Body of pancreas (tissue), 4 donors: ENCODE measurements at regions not wholly inside any gene's neighbourhood (a gene's known extent, or its start where the extent isn't known, plus 50 kb on each side); places are given as distances from the start of the nearest gene placed in this dataset.
A peak's percentile ranks its signal among the peaks of the same experiment; 100 is the strongest.

Experiments
- ATAC-seq: fragments of 150-250 bp; one replicate; pipeline ENCODE4 v1.9.1; 2016
- DNase-seq, 4 donors: peaks; one replicate each; pipeline ENCODE4 v3.0.0-alpha.2; 2019
- H3K27ac ChIP-seq, 4 donors: fragments of 200-600 bp; sonication (generic); 1 replicate in 3 of 4; 2 replicates in 1 of 4; pipeline versions ENCODE4 v1.5.1 to v1.6.1; 2016 to 2019; ENCODE audit warnings: mild to moderate bottlenecking in 1 of 4, mixed read lengths in 1 of 4, moderate library complexity in 1 of 4
- H3K27me3 ChIP-seq, 2 donors: fragments of 200-600 bp; sonication (generic); one replicate each; pipeline ENCODE4 v1.6.0; 2016; ENCODE audit warnings: mild to moderate bottlenecking in 1 of 2
- H3K36me3 ChIP-seq, 2 donors: fragments of 200-600 bp; sonication (generic); replicated peaks in 1 of 2; 2 replicates each; pipeline ENCODE4 v1.5.1; 2016; ENCODE audit warnings: low read depth in 2 of 2; ENCODE audit not compliant: insufficient read depth in 1 of 2
- H3K4me1 ChIP-seq: fragments of 200-600 bp; sonication (generic); one replicate; pipeline ENCODE4 v1.6.0; 2016
- H3K4me3 ChIP-seq, 2 donors: fragments of 200-600 bp; sonication (generic); 1 replicate in 1 of 2; 2 replicates in 1 of 2; pipeline ENCODE4 v1.5.1; 2016 to 2019
- H3K9me3 ChIP-seq, 3 donors: fragments of 200-600 bp; sonication (generic); 1 replicate in 2 of 3; 2 replicates in 1 of 3; pipeline ENCODE4 v1.5.1; 2016
- POLR2A ChIP-seq, 3 donors: fragments of 450-650 bp; IDR thresholded peaks; one replicate each; pipeline ENCODE4 v1.6.1; 2016; ENCODE audit warnings: antibody characterized with exemption in 3 of 3, mild to moderate bottlenecking in 2 of 3
- WGBS, 2 donors: methylation state at CpG; one replicate each; pipeline ENCODE4 v1.1.5; 2017; 5-methylcytosine and 5-hydroxymethylcytosine counted together
- intact Hi-C: fragments of 100-400 bp; cut with DNase I; formaldehyde crosslinking; loops from one replicate; pipeline ENCODE4 v1.15.1; 2023
- TF ChIP-seq, protein P1 (sequence below), 7 experiments: fragments of 450-650 bp in 4 of 7; fragments of 200-600 bp in 3 of 7; sonication (generic) in 3 of 7; IDR thresholded peaks; one replicate each; pipeline ENCODE4 v1.5.1; 2016 to 2019; ENCODE audit warnings: antibody characterized with exemption in 7 of 7

DNA sequence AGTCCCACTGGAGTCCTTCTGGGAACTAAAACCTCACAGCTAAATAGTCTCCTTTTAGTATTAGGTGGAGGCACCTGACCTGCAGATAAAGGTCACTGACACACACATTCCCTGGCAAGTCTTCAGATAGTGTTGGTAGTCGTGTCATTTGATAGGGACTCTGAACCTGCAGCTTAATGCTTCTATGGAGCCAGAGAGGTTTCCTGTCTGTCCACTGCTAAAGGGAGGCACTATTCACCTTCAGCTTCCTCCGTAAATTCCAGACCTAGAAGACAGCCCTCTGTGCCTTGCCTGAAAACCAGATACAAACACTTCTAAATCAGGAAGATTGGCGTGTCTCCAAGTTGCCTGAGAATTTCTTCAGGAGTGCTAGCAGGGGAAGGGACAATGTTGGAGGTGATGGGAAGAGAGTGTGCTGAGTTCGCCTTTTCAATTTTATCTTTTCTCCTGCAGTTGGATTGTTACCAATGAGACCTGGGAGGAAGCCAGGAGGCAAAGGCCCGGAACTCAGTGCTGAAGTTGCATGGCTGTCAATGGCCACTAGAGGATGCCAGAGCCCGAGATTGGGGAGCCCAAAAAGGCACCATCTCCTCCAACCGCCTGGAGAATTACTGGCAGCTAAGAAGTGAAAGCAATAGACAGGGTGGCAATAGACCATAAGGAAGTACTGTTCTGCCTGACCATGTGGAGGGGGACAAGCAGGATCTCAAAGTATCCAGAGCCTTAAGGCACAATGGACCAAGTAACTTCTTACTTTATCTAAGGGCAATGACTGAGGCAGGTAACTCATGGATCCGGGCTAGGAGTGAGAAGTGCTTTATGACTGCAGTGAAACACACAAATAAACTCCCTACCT lies 81.6 kb upstream of the SCAF11 start:
- ATAC-seq (peak; percentile 90), DNase-seq (peak; percentile 77 to 79 (median 78))
- no peak for TF ChIP-seq POLR2A (IDR thresholded peaks at IDR 0.05)
- TF ChIP-seq, protein P1, sequence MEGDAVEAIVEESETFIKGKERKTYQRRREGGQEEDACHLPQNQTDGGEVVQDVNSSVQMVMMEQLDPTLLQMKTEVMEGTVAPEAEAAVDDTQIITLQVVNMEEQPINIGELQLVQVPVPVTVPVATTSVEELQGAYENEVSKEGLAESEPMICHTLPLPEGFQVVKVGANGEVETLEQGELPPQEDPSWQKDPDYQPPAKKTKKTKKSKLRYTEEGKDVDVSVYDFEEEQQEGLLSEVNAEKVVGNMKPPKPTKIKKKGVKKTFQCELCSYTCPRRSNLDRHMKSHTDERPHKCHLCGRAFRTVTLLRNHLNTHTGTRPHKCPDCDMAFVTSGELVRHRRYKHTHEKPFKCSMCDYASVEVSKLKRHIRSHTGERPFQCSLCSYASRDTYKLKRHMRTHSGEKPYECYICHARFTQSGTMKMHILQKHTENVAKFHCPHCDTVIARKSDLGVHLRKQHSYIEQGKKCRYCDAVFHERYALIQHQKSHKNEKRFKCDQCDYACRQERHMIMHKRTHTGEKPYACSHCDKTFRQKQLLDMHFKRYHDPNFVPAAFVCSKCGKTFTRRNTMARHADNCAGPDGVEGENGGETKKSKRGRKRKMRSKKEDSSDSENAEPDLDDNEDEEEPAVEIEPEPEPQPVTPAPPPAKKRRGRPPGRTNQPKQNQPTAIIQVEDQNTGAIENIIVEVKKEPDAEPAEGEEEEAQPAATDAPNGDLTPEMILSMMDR (IDR thresholded peaks at IDR 0.05) = peak; percentile 48 to 95 (median 89)
- intact Hi-C loops = no loop called here
- H3K4me1 ChIP-seq = peaks cover 9% of the 10 kb centered on the region
- no peaks in the 10 kb centered on the region for H3K36me3 ChIP-seq
- 30 to 31% methylated on average over 8 of the region's 8 CpGs for WGBS, 2 donors
- no peak overlapping the region for H3K4me3 ChIP-seq
- no peaks in the 10 kb centered on the region for H3K27me3 ChIP-seq
- no peak overlapping the region for H3K27ac ChIP-seq
- H3K9me3 ChIP-seq = no peaks in the 10 kb centered on the region

DNA sequence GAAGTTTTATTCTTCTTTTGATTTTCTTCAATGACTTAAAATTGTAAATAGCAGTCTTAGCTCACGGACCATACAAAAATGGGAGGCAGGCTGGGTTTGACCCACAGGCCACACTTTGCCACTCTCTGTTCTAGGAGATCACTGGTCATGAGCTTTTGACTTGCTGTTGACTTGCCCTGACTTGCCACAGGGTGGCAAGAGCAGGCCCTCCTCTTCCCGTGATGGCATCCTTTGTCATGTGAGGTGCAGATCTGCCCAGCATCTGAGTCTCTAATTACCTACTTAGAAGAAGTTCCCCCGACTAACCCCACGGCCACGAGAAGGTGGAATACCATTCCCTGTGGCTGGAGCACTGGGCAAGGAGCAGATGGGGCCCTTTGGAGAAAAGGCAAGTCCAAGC lies 81.0 kb upstream of the SCAF11 start:
- WGBS, 2 donors = 69 to 80% methylated on average over 5 of the region's 5 CpGs

DNA sequence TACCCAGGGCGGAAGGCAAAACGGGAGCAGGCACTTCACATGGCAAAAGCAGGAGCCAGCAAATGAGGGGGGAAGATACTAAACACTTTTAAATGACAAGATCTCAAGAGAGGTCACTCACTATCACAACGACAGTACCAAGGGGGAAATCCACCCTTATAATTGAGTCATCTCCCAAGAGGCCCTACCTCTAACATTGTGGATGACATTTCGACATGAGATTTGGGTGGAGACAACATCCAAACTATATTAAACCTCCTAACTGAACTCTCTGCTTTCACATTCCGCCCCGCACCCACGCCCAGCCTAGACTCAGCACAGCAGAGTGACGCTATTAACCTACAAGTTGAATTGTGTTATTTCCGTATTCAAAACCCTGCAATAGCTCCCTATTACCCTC lies 76.7 kb upstream of the SCAF11 start:
- H3K27ac ChIP-seq = no peak overlapping the region
- no peak overlapping the region for H3K4me3 ChIP-seq
- no peaks in the 10 kb centered on the region for H3K9me3 ChIP-seq
- WGBS, 2 donors = 83 to 86% methylated on average over 9 of the region's 9 CpGs
- no peaks in the 10 kb centered on the region for H3K27me3 ChIP-seq
- H3K4me1 ChIP-seq = peaks cover 5% of the 10 kb centered on the region
- ATAC-seq = no peak
- DNase-seq = no peak
- TF ChIP-seq, protein P1 (IDR thresholded peaks at IDR 0.05) = no peak
- no peak for TF ChIP-seq POLR2A (IDR thresholded peaks at IDR 0.05)
- intact Hi-C loops = no loop called here
- no peaks in the 10 kb centered on the region for H3K36me3 ChIP-seq

More for the DNA sequence above, 81.0 kb upstream of the SCAF11 start:
- intact Hi-C loops = no loop called here
- no peaks in the 10 kb centered on the region for H3K9me3 ChIP-seq
- no peak for TF ChIP-seq POLR2A (IDR thresholded peaks at IDR 0.05)
- TF ChIP-seq, protein P1 (IDR thresholded peaks at IDR 0.05) = no peak
- no peaks in the 10 kb centered on the region for H3K36me3 ChIP-seq
- H3K27ac ChIP-seq = no peak overlapping the region
- no peak for ATAC-seq
- peaks cover 9% of the 10 kb centered on the region for H3K4me1 ChIP-seq
- DNase-seq = no peak
- no peaks in the 10 kb centered on the region for H3K27me3 ChIP-seq
- H3K4me3 ChIP-seq = no peak overlapping the region

DNA sequence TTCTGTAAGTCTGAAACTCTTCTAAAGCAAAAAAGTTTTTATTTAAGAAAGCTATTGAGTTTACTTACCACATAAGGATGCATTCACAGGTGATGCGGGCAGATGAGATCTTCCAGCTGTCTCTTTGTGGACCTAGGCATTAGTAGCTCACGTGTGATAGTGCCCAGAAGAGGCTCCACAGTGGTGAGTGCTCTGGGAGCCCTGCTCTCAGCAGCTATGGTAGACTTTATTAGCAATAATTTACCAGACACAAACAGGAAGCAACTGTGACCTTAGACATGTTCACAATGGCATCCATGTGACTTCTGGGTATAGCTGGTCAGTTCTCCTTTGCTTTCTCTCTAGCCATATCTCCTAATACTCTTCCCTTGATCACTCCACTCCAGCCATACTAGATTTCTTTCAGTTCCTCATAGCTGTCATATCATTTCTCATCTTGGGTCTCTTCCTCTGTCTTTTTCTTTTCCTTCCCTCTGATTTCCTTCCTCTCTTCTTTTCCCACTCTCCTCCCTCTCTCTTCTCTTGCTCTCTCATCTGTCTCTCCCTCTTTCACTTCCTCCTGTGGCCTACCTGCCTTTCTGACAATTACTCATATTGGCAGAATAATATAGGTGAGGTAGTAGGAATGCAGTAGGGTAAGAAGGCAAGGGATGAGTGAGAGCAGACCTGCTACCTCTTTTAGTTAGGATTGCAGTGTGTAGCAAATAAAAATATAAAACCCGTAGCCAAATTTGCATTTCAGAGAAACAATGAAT lies 75.2 kb upstream of the SCAF11 start:
- H3K27ac ChIP-seq = no peak overlapping the region
- no peaks in the 10 kb centered on the region for H3K27me3 ChIP-seq
- no peak overlapping the region for H3K4me3 ChIP-seq
- TF ChIP-seq, protein P1 (IDR thresholded peaks at IDR 0.05) = no peak
- ATAC-seq = no peak
- 77 to 85% methylated on average over 3 of the region's 3 CpGs for WGBS, 2 donors
- no peaks in the 10 kb centered on the region for H3K4me1 ChIP-seq
- DNase-seq = no peak
- no peaks in the 10 kb centered on the region for H3K36me3 ChIP-seq
- intact Hi-C loops = no loop called here
- no peaks in the 10 kb centered on the region for H3K9me3 ChIP-seq
